Mucosa of stomach (tissue), 1 donor: ENCODE measurements at regions not wholly inside any gene's neighbourhood (a gene's known extent, or its start where the extent isn't known, plus 50 kb on each side); places are given as distances from the start of the nearest gene placed in this dataset.

Experiments used
- H3K27me3 ChIP-seq: one replicate; pipeline ENCODE4 v1.7.0; 2013; ENCODE audit warnings: mild to moderate bottlenecking, low read length; ENCODE audit not compliant: control insufficient read depth, insufficient read depth
- H3K36me3 ChIP-seq: one replicate; pipeline ENCODE4 v1.7.0; 2013; ENCODE audit warnings: low read length; ENCODE audit not compliant: control insufficient read depth, insufficient read depth
- H3K4me1 ChIP-seq: one replicate; pipeline ENCODE4 v1.7.0; 2013; ENCODE audit warnings: mild to moderate bottlenecking, low read length; ENCODE audit not compliant: control insufficient read depth, insufficient read depth
- H3K4me3 ChIP-seq: one replicate; pipeline ENCODE4 v1.7.0; 2013; ENCODE audit warnings: low read length
- H3K9ac ChIP-seq: one replicate; pipeline ENCODE4 v1.7.0; 2013; ENCODE audit warnings: mild to moderate bottlenecking, low read length, moderate library complexity
- H3K9me3 ChIP-seq: one replicate; pipeline ENCODE4 v1.7.0; 2013; ENCODE audit warnings: mild to moderate bottlenecking, low read length, moderate library complexity; ENCODE audit not compliant: control insufficient read depth
- donor health status: Pancreatic carcinoma.

GRCh38 chr15:96947296-96948229 lies 617.1 kb downstream of the NR2F2 start:
- Histone ChIP-seq H3K9me3 (no peaks in the 10 kb centered on the region), H3K4me3 (no peak overlapping the region)

DNA sequence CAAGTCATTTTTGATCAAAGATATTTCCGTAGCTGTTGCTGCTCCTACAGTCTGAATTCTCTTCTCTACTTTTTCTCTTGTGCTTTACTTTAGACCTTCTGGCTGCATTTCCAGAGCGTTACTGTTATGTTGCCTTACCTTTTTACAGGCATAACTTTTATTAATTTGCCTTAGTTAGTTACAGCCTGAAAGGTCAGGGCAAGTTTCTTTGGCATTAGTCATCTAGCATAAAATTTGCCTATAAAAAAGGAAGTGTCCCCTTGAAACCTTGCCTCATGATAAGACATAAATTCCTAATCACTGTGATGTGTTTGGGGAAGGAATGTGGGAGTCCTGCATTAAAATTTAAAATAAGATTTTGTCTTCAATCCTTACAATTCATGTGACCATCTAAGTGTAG lies 618.5 kb downstream of the NR2F2 start:
- H3K9ac ChIP-seq: no peak overlapping the region
- no peak overlapping the region for H3K4me3 ChIP-seq
- peaks cover 3% of the 10 kb centered on the region for H3K27me3 ChIP-seq
- no peaks in the 10 kb centered on the region for H3K36me3 ChIP-seq
- H3K4me1 ChIP-seq: no peaks in the 10 kb centered on the region
- no peaks in the 10 kb centered on the region for H3K9me3 ChIP-seq

More at GRCh38 chr15:96947296-96948229, 617.1 kb downstream of the NR2F2 start:
- H3K9ac ChIP-seq: no peak overlapping the region
- H3K4me1 ChIP-seq: no peaks in the 10 kb centered on the region
- peaks cover 3% of the 10 kb centered on the region for H3K27me3 ChIP-seq
- H3K36me3 ChIP-seq: no peaks in the 10 kb centered on the region

GRCh38 chr15:96958721-96959120 lies 628.2 kb downstream of the NR2F2 start:
- Histone ChIP-seq H3K9me3 (no peaks in the 10 kb centered on the region), H3K4me3 (no peak overlapping the region), H3K9ac (no peak overlapping the region)

DNA sequence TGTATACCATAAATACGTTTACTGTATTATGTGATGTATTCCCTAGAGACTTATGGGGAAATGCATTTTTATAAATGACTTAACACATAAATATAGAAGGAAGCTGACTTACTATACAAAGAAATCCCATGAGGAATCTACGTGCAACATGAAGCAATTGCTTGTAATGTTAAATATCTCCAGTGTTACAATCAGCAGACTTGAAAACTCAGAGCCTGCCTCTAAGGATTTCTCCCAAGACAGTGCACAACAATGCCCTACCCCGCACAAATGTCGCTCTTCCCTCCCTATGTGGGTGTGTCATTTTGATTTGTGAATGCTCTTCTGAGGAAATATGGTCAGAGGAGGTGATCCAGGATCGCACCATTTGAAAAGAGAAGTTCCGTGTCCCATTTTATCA lies 629.0 kb downstream of the NR2F2 start:
- no peaks in the 10 kb centered on the region for H3K9me3 ChIP-seq
- no peak overlapping the region for H3K9ac ChIP-seq
- no peaks in the 10 kb centered on the region for H3K36me3 ChIP-seq
- no peak overlapping the region for H3K4me3 ChIP-seq
- no peaks in the 10 kb centered on the region for H3K4me1 ChIP-seq
- no peaks in the 10 kb centered on the region for H3K27me3 ChIP-seq

More at GRCh38 chr15:96958721-96959120, 628.2 kb downstream of the NR2F2 start:
- Histone ChIP-seq H3K36me3 (no peaks in the 10 kb centered on the region), H3K4me1 (no peaks in the 10 kb centered on the region), H3K27me3 (no peaks in the 10 kb centered on the region)

GRCh38 chr15:96960711-96961480 lies 630.4 kb downstream of the NR2F2 start:
- Histone ChIP-seq H3K27me3 (no peaks in the 10 kb centered on the region), H3K9ac (no peak overlapping the region), H3K4me3 (no peak overlapping the region), H3K36me3 (no peaks in the 10 kb centered on the region), H3K9me3 (no peaks in the 10 kb centered on the region), H3K4me1 (no peaks in the 10 kb centered on the region)

DNA sequence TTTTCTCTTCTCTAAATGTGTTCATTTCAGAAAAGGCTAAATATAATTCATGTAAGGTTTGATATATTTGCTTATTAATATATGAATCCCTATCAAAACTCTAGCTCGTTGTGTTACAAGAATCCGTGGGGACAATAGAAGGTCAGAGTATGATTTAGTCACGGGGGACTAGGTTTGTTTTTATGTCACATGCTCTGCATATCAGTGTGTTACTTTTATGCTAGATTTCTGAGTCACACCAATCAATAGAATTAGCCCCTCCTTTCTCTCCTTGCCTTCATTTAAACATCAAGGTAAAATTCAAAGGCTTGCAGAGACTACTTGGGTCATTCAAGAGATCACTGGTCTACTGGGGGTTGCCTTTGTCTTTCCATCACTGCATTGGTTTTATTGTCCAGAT lies 636.1 kb downstream of the NR2F2 start:
- H3K9me3 ChIP-seq: no peaks in the 10 kb centered on the region
- no peaks in the 10 kb centered on the region for H3K4me1 ChIP-seq
- H3K27me3 ChIP-seq: no peaks in the 10 kb centered on the region
- H3K36me3 ChIP-seq: no peaks in the 10 kb centered on the region
- H3K9ac ChIP-seq: no peak overlapping the region
- H3K4me3 ChIP-seq: no peak overlapping the region

DNA sequence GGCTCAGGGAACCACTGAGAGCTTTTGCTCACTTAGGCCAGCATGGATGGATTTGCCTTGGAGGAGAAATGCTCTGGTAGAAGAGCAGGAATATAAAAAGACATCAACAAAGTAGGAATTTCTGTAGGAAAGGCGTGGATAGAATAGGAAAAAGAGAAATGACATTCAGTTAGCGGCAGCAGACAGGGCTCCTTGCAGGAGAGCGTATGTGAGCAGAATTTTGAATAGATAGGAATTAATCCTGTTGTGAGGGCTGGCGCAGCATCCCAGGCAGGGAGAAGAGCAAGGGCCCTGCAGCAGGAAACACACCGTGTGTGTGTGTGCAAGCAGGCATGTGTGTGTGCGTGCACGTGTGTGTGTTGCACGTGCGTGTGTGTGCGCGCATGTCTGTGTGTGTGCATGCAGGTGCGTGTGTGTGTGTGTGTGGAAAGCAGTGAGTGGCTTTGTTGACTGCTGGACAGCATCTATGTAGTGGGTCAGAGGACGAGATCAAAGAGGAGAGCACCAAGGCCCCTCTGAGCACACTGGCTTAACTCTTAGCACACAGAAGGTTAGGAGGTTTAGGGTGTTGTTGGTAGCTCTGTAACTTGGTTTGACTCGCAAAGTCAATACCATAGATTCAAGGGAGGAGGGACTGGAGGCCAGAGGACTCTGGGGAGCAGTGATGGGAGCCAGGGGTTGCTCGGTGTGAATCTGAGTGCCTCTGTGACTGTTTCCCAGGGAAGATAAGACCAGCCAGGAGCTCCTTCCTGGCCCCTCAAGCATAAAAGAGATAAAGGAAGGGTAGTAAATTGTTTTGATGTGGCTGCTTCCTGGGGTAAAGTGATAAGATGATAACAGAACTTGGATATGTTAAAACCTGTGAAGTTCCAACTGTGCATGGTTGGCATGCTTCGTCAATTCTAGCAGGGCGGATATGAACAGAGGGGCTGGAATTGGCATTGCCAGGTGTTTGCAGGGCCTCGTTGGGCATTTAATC lies 639.5 kb downstream of the NR2F2 start:
- no peaks in the 10 kb centered on the region for H3K36me3 ChIP-seq
- H3K4me3 ChIP-seq: no peak overlapping the region
- H3K4me1 ChIP-seq: no peaks in the 10 kb centered on the region
- no peaks in the 10 kb centered on the region for H3K9me3 ChIP-seq
- H3K27me3 ChIP-seq: no peaks in the 10 kb centered on the region
- H3K9ac ChIP-seq: no peak overlapping the region

GRCh38 chr15:96972201-96972600 lies 641.7 kb downstream of the NR2F2 start:
- Histone ChIP-seq H3K36me3 (no peaks in the 10 kb centered on the region), H3K9me3 (no peaks in the 10 kb centered on the region), H3K4me1 (no peaks in the 10 kb centered on the region), H3K9ac (no peak overlapping the region), H3K4me3 (no peak overlapping the region), H3K27me3 (no peaks in the 10 kb centered on the region)

GRCh38 chr15:96974761-96975160 lies 644.3 kb downstream of the NR2F2 start:
- no peak overlapping the region for H3K9ac ChIP-seq
- H3K27me3 ChIP-seq: no peaks in the 10 kb centered on the region
- H3K36me3 ChIP-seq: no peaks in the 10 kb centered on the region

DNA sequence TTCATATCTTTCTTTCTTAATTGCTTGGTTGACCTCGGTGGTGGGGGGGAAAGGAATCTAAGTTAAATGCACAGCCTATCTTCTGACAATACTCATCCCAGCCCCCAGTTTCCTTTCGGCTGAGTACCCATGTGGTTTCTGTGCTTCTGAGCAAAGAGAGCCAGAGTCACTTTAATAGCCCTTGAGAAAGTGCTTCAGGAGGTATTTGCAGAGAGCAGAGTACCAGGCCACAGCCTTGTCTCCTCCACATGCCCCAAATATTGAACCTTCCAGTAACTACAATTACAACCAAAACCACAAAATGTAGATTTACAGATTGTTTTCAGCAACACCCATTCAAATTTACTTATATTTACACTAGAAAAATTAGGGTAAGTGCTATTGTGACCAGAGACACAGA lies 647.4 kb downstream of the NR2F2 start:
- H3K9ac ChIP-seq: no peak overlapping the region
- H3K27me3 ChIP-seq: no peaks in the 10 kb centered on the region
- H3K4me3 ChIP-seq: no peak overlapping the region
- no peaks in the 10 kb centered on the region for H3K9me3 ChIP-seq
- no peaks in the 10 kb centered on the region for H3K36me3 ChIP-seq
- H3K4me1 ChIP-seq: no peaks in the 10 kb centered on the region

More at GRCh38 chr15:96974761-96975160, 644.3 kb downstream of the NR2F2 start:
- H3K4me1 ChIP-seq: no peaks in the 10 kb centered on the region
- H3K4me3 ChIP-seq: no peak overlapping the region
- no peaks in the 10 kb centered on the region for H3K9me3 ChIP-seq

- no peaks in the 10 kb centered on the region for H3K4me1 ChIP-seq
- no peak overlapping the region for H3K9ac ChIP-seq
- H3K9me3 ChIP-seq: no peaks in the 10 kb centered on the region
- H3K4me3 ChIP-seq: no peak overlapping the region
- H3K27me3 ChIP-seq: no peaks in the 10 kb centered on the region
- no peaks in the 10 kb centered on the region for H3K36me3 ChIP-seq
These were observed 648.5 kb downstream of the NR2F2 start for GRCh38 chr15:96978937-96979473.
